ENCODE measurements at regions not wholly inside any gene's neighbourhood (a gene's known extent, or its start where the extent isn't known, plus 50 kb on each side); places are given as distances from the start of the nearest gene placed in this dataset.

GRCh38 chr20:20782231-20782630, 69.8 kb upstream of the RALGAPA2 start:
- ATAC-seq (no peak), DNase-seq (ENCODE audit: low read depth, low spot score) (no peak)
- Histone ChIP-seq H3K36me3 (ENCODE audit: control insufficient read depth, insufficient read depth, low read length) (no peaks in the 10 kb centered on the region), H3K27ac (ENCODE audit: low read length) (no peak overlapping the region), H3K4me3 (ENCODE audit: low read depth in 2 of 2, low read length in 2 of 2) (no peak overlapping the region), H3K9me3 (ENCODE audit: control insufficient read depth, insufficient read depth, low read depth, low read length) (no peaks in the 10 kb centered on the region), H3K4me1 (ENCODE audit: control insufficient read depth, insufficient read depth, low read length) (no peaks in the 10 kb centered on the region), H3K27me3 (ENCODE audit: control insufficient read depth, insufficient read depth, low read length) (no peaks in the 10 kb centered on the region)
- CTCF ChIA-PET, result no interaction called here
- no TSS peak for BruUV-seq (replicated peaks)
- POLR2A ChIA-PET, result no interaction called here
- TF ChIP-seq SIN3A (IDR thresholded peaks at IDR 0.05; ENCODE audit: borderline replicate concordance, insufficient read depth, low read depth, low read length), result no peak
- no peak for TF ChIP-seq TCF7L2 (IDR thresholded peaks at IDR 0.05; ENCODE audit: low read depth, low read length)
- TF ChIP-seq POLR2AphosphoS5 (IDR thresholded peaks at IDR 0.05; ENCODE audit: low read depth, low read length), result no peak
- TF ChIP-seq REST (IDR thresholded peaks at IDR 0.05; ENCODE audit: insufficient read depth in 1 of 2, low read depth in 2 of 2, low read length in 1 of 2), result no peak
- TF ChIP-seq, protein P1, sequence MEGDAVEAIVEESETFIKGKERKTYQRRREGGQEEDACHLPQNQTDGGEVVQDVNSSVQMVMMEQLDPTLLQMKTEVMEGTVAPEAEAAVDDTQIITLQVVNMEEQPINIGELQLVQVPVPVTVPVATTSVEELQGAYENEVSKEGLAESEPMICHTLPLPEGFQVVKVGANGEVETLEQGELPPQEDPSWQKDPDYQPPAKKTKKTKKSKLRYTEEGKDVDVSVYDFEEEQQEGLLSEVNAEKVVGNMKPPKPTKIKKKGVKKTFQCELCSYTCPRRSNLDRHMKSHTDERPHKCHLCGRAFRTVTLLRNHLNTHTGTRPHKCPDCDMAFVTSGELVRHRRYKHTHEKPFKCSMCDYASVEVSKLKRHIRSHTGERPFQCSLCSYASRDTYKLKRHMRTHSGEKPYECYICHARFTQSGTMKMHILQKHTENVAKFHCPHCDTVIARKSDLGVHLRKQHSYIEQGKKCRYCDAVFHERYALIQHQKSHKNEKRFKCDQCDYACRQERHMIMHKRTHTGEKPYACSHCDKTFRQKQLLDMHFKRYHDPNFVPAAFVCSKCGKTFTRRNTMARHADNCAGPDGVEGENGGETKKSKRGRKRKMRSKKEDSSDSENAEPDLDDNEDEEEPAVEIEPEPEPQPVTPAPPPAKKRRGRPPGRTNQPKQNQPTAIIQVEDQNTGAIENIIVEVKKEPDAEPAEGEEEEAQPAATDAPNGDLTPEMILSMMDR (IDR thresholded peaks at IDR 0.05), result no peak
- in situ Hi-C loops (cut with HindIII; ENCODE audit: low pct_unique_long_range_greater_than_20kb, low sequenced_read_pairs), result no loop called here
- intact Hi-C loops (cut with micrococcal nuclease; ENCODE audit: unreplicated experiment), result no loop called here

DNA sequence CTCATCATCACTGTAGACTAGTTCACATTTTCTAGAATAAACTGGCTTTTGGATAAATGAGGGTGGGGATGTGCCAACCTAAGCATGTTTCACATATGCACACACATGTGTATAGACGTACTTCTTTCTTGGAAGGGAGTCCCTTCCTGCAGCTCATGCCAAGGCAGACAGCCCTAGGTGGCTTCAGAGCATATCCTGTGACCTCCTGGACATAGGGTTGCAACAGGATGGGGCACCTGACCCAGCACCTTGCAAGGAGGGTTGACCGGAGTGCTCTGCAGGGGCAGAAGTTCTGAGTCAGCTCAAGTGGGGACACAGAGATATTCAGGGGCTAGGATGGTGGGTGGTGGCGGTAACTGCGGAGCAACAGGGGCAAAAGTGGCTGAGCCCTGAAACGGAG, 68.6 kb upstream of the RALGAPA2 start:
- in situ Hi-C loops (cut with HindIII; ENCODE audit: low pct_unique_long_range_greater_than_20kb, low sequenced_read_pairs) (no loop called here), intact Hi-C loops (cut with micrococcal nuclease; ENCODE audit: unreplicated experiment) (no loop called here)
- ChIA-PET CTCF (no interaction called here), POLR2A (no interaction called here)
- no TSS peak for BruUV-seq (replicated peaks)
- no peaks in the 10 kb centered on the region for H3K4me1 ChIP-seq (ENCODE audit: control insufficient read depth, insufficient read depth, low read length)
- DNase-seq (ENCODE audit: low read depth, low spot score), result no peak
- no peak for TF ChIP-seq SIN3A (IDR thresholded peaks at IDR 0.05; ENCODE audit: borderline replicate concordance, insufficient read depth, low read depth, low read length)
- TF ChIP-seq, protein P1 (IDR thresholded peaks at IDR 0.05), result no peak
- TF ChIP-seq TCF7L2 (IDR thresholded peaks at IDR 0.05; ENCODE audit: low read depth, low read length), result no peak
- TF ChIP-seq POLR2AphosphoS5 (IDR thresholded peaks at IDR 0.05; ENCODE audit: low read depth, low read length), result no peak
- TF ChIP-seq REST (IDR thresholded peaks at IDR 0.05; ENCODE audit: insufficient read depth in 1 of 2, low read depth in 2 of 2, low read length in 1 of 2), result no peak
- no peaks in the 10 kb centered on the region for H3K36me3 ChIP-seq (ENCODE audit: control insufficient read depth, insufficient read depth, low read length)
- ATAC-seq, result no peak
- no peaks in the 10 kb centered on the region for H3K9me3 ChIP-seq (ENCODE audit: control insufficient read depth, insufficient read depth, low read depth, low read length)
- no peaks in the 10 kb centered on the region for H3K27me3 ChIP-seq (ENCODE audit: control insufficient read depth, insufficient read depth, low read length)
- no peak overlapping the region for H3K4me3 ChIP-seq (ENCODE audit: low read depth in 2 of 2, low read length in 2 of 2)
- H3K27ac ChIP-seq (ENCODE audit: low read length), result no peak overlapping the region
